ENCODE measurements at regions not wholly inside any gene's neighbourhood (a gene's known extent, or its start where the extent isn't known, plus 50 kb on each side); places are given as distances from the start of the nearest gene placed in this dataset.
"Not testable (repeated sequence)": the region's sequence is repeated elsewhere in the genome, so short reads cannot be mapped to it uniquely, and the experiment has no call there.

GRCh38 chr7:68180761-68181160, 1184.1 kb downstream of the TYW1 start:
- H3K27me3 ChIP-seq (ENCODE audit: control insufficient read depth, insufficient read depth, low read length), result no peaks in the 10 kb centered on the region
- TF ChIP-seq, protein P1, sequence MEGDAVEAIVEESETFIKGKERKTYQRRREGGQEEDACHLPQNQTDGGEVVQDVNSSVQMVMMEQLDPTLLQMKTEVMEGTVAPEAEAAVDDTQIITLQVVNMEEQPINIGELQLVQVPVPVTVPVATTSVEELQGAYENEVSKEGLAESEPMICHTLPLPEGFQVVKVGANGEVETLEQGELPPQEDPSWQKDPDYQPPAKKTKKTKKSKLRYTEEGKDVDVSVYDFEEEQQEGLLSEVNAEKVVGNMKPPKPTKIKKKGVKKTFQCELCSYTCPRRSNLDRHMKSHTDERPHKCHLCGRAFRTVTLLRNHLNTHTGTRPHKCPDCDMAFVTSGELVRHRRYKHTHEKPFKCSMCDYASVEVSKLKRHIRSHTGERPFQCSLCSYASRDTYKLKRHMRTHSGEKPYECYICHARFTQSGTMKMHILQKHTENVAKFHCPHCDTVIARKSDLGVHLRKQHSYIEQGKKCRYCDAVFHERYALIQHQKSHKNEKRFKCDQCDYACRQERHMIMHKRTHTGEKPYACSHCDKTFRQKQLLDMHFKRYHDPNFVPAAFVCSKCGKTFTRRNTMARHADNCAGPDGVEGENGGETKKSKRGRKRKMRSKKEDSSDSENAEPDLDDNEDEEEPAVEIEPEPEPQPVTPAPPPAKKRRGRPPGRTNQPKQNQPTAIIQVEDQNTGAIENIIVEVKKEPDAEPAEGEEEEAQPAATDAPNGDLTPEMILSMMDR (IDR thresholded peaks at IDR 0.05; ENCODE audit: insufficient read depth, low read length, severe bottlenecking), result no peak
- no peak for FAIRE-seq
- DNase-seq (ENCODE audit: low read depth), result no peak
- H3K4me3 ChIP-seq (ENCODE audit: low read depth, low read length), result no peak overlapping the region
- H3K36me3 ChIP-seq (ENCODE audit: control insufficient read depth, insufficient read depth, low read length), result no peaks in the 10 kb centered on the region

- FAIRE-seq (no peak), DNase-seq (ENCODE audit: low read depth) (no peak)
- no peaks in the 10 kb centered on the region for H3K27me3 ChIP-seq (ENCODE audit: control insufficient read depth, insufficient read depth, low read length)
- no peak overlapping the region for H3K4me3 ChIP-seq (ENCODE audit: low read depth, low read length)
- TF ChIP-seq, protein P1 (IDR thresholded peaks at IDR 0.05; ENCODE audit: insufficient read depth, low read length, severe bottlenecking), result no peak
- no peaks in the 10 kb centered on the region for H3K36me3 ChIP-seq (ENCODE audit: control insufficient read depth, insufficient read depth, low read length)
These were observed 1186.5 kb downstream of the TYW1 start for GRCh38 chr7:68183176-68183575.

DNA sequence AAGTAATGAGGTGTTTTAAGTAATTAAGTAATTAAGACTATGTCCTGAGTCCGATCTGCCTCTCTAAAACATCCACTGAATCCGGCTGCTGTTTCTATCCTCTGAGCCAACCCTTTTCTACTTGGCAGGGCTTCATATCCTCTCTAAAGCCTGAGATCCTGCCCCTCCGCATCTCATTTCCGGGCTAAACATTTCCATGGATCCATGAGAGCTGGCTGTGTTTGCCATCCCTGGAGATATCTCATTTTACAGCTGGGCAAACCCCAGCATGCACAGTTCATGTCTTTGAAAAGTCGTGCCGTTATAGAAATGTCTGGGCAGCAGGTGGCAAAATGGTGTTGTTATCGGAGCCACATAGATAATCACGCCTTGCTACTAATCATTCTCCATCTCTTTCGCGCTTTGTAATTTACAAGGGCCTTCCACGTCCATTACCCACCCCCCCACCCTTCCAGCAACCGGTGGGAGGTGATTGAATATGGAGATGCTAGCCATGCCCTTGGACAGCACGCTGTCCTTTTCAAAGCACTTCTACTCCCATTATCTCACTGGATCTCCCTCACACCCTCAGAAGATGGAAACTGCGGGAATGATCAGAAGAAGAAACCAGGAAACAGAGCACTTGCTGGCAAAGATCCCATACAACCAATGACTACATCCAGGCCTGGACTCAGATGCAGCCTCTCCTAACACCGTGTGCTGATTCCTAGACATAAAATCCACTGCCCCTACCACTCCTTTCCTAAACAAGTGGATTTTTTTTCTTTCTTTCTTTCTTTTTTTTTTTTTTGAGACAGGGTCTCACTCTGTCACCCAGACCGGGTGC, 1189.2 kb downstream of the TYW1 start:
- DNase-seq (ENCODE audit: low read depth) (no peak), FAIRE-seq (no peak)
- H3K4me3 ChIP-seq (ENCODE audit: low read depth, low read length), result no peak overlapping the region
- TF ChIP-seq, protein P1 (IDR thresholded peaks at IDR 0.05; ENCODE audit: insufficient read depth, low read length, severe bottlenecking), result no peak
- H3K36me3 ChIP-seq (ENCODE audit: control insufficient read depth, insufficient read depth, low read length), result no peaks in the 10 kb centered on the region
- no peaks in the 10 kb centered on the region for H3K27me3 ChIP-seq (ENCODE audit: control insufficient read depth, insufficient read depth, low read length)

DNA sequence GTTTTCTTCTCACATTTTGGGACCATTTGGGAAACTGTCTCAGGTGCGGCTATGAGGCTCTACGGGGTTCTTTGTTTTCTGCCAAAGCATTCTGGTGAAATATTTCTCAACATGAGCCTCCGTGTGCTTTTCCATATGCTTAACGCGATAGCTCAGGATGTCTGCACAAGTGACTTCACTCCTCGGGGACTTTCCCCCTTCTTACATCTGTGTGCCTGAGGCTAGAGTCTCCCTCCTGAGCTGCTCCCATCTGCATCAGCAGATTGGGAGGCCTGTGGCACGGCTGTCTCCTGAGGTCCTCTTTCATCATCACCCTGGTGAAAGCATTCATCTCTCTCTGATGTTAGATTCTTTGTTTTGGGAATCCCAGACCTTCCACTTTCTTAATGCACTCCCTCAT, 1190.9 kb downstream of the TYW1 start:
- Histone ChIP-seq H3K4me3 (ENCODE audit: low read depth, low read length) (no peak overlapping the region), H3K27me3 (ENCODE audit: control insufficient read depth, insufficient read depth, low read length) (no peaks in the 10 kb centered on the region), H3K36me3 (ENCODE audit: control insufficient read depth, insufficient read depth, low read length) (no peaks in the 10 kb centered on the region)
- TF ChIP-seq, protein P1 (IDR thresholded peaks at IDR 0.05; ENCODE audit: insufficient read depth, low read length, severe bottlenecking), result no peak
- no peak for FAIRE-seq
- DNase-seq (ENCODE audit: low read depth), result no peak

GRCh38 chr7:68192941-68193340, 1196.3 kb downstream of the TYW1 start:
- DNase-seq (ENCODE audit: low read depth) (no peak), FAIRE-seq (no peak)
- Histone ChIP-seq H3K27me3 (ENCODE audit: control insufficient read depth, insufficient read depth, low read length) (no peaks in the 10 kb centered on the region), H3K4me3 (ENCODE audit: low read depth, low read length) (no peak overlapping the region), H3K36me3 (ENCODE audit: control insufficient read depth, insufficient read depth, low read length) (no peaks in the 10 kb centered on the region)
- TF ChIP-seq, protein P1 (IDR thresholded peaks at IDR 0.05; ENCODE audit: insufficient read depth, low read length, severe bottlenecking), result no peak

- DNase-seq (ENCODE audit: low read depth); FAIRE-seq; H3K4me3 ChIP-seq (ENCODE audit: low read depth, low read length): not testable (repeated sequence)
These were observed 1199.0 kb downstream of the TYW1 start for GRCh38 chr7:68195642-68196041.

More at GRCh38 chr7:68195642-68196041, 1199.0 kb downstream of the TYW1 start:
- H3K27me3 ChIP-seq (ENCODE audit: control insufficient read depth, insufficient read depth, low read length); H3K36me3 ChIP-seq (ENCODE audit: control insufficient read depth, insufficient read depth, low read length): not testable (repeated sequence)
